ENCODE measurements at regions not wholly inside any gene's neighbourhood (a gene's known extent, or its start where the extent isn't known, plus 50 kb on each side); places are given as distances from the start of the nearest gene placed in this dataset.

DNA sequence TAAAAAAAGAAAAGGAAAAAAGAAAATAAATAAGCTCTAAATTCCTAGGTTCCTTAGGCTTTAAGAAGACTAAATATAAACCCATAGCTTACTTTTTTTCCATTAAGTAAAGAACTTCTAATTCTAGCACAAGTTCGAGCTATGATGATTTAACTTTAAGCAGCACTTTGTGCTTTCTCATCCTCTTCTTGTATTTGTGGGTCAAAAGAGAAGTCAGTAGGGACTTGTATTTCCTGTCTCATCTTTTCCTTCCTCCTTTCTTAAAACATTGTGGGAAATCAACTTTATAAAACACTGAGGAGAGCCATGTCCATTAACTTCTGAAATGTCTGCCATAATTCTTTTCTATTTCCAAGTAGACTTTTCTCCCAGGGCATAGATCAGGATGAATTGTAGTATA is 637.7 kb upstream of the CITED2 start:
- no peak for TF ChIP-seq POLR2A (IDR thresholded peaks at IDR 0.05)
- TF ChIP-seq, protein P1, sequence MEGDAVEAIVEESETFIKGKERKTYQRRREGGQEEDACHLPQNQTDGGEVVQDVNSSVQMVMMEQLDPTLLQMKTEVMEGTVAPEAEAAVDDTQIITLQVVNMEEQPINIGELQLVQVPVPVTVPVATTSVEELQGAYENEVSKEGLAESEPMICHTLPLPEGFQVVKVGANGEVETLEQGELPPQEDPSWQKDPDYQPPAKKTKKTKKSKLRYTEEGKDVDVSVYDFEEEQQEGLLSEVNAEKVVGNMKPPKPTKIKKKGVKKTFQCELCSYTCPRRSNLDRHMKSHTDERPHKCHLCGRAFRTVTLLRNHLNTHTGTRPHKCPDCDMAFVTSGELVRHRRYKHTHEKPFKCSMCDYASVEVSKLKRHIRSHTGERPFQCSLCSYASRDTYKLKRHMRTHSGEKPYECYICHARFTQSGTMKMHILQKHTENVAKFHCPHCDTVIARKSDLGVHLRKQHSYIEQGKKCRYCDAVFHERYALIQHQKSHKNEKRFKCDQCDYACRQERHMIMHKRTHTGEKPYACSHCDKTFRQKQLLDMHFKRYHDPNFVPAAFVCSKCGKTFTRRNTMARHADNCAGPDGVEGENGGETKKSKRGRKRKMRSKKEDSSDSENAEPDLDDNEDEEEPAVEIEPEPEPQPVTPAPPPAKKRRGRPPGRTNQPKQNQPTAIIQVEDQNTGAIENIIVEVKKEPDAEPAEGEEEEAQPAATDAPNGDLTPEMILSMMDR (IDR thresholded peaks at IDR 0.05): no peak
- no peaks in the 10 kb centered on the region for H3K36me3 ChIP-seq
- H3K9me3 ChIP-seq: no peaks in the 10 kb centered on the region
- no peak overlapping the region for H3K27ac ChIP-seq
- WGBS, 2 donors: 48 to 58% methylated on average over 1 of the region's 1 CpG
- DNase-seq: no peak
- H3K4me3 ChIP-seq: no peak overlapping the region
- intact Hi-C loops (cut with DNase I): no loop called here
- no peaks in the 10 kb centered on the region for H3K4me1 ChIP-seq
- no peaks in the 10 kb centered on the region for H3K27me3 ChIP-seq

DNA sequence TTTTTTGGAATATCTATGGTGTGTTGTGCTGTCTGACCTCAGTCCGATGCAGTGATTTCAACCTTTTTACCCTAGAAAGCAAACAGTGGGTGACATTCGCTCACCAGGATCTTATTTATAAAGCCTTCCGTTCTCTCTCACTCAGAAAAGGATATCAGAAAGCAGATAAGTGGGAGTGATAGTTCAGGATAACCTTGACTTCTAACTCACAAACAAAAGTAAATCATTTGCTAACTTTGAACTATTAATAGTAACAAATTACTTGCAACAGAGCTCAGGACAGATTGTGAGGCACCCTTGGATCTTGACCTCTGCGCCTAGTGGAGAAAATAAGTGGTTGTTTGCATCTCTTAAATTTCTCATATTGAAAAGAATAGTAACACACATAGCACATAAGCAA is 637.1 kb upstream of the CITED2 start:
- 78 to 92% methylated on average over 4 of the region's 4 CpGs for WGBS, 2 donors
- H3K4me3 ChIP-seq: no peak overlapping the region
- H3K27ac ChIP-seq: no peak overlapping the region
- DNase-seq: no peak
- H3K36me3 ChIP-seq: no peaks in the 10 kb centered on the region
- H3K4me1 ChIP-seq: no peaks in the 10 kb centered on the region
- no peaks in the 10 kb centered on the region for H3K9me3 ChIP-seq
- no peak for TF ChIP-seq POLR2A (IDR thresholded peaks at IDR 0.05)
- TF ChIP-seq, protein P1 (IDR thresholded peaks at IDR 0.05): no peak
- H3K27me3 ChIP-seq: no peaks in the 10 kb centered on the region
- intact Hi-C loops (cut with DNase I): no loop called here

DNA sequence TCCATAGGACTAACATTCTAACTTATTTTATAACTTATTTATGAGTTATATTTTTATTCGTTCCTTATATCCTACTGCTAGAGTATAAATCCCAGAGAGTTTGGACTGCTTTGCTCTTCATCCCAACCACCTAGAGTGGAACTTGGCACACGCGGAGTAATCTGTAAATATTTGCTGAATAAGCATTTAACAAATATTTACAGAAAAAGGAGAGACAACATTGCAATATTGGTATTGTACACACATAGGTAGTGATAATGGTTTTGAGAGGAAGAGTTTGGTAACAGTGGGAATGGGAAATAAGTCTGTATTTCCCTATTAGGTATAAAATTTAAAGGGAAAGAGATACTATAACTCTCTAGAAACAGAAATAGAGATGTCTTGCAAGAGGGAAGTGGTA is 634.8 kb upstream of the CITED2 start:
- WGBS, 2 donors: 75 to 94% methylated on average over 3 of the region's 3 CpGs
- H3K4me3 ChIP-seq: no peak overlapping the region
- no peaks in the 10 kb centered on the region for H3K4me1 ChIP-seq
- no peaks in the 10 kb centered on the region for H3K27me3 ChIP-seq
- TF ChIP-seq, protein P1 (IDR thresholded peaks at IDR 0.05): no peak
- no peak for TF ChIP-seq POLR2A (IDR thresholded peaks at IDR 0.05)
- H3K36me3 ChIP-seq: no peaks in the 10 kb centered on the region
- intact Hi-C loops (cut with DNase I): no loop called here
- H3K9me3 ChIP-seq: no peaks in the 10 kb centered on the region
- no peak for DNase-seq
- no peak overlapping the region for H3K27ac ChIP-seq

DNA sequence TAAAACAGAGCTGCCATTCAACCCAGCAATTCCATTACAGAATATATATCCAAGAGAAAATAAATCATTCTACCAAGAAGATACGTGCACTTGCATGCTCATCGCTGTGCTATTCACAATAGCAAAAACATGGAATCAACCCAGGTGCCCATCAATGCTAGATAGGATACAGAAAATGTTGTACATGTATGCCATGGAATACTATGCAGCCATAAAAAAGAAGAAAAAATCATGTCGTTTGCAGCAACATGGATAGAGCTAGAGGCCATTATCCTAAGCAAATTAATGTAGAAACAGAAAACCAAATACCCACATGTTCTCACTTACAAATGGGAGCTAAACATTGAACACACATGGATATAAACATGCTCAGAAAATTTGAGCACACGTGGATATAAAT is 633.1 kb upstream of the CITED2 start:
- no peak for DNase-seq
- H3K4me1 ChIP-seq: no peaks in the 10 kb centered on the region
- TF ChIP-seq, protein P1 (IDR thresholded peaks at IDR 0.05): no peak
- no peak for TF ChIP-seq POLR2A (IDR thresholded peaks at IDR 0.05)
- intact Hi-C loops (cut with DNase I): no loop called here
- H3K36me3 ChIP-seq: no peaks in the 10 kb centered on the region
- WGBS, 2 donors: 87 to 96% methylated on average over 4 of the region's 4 CpGs
- no peak overlapping the region for H3K4me3 ChIP-seq
- H3K9me3 ChIP-seq: no peaks in the 10 kb centered on the region
- H3K27me3 ChIP-seq: no peaks in the 10 kb centered on the region
- H3K27ac ChIP-seq: no peak overlapping the region

DNA sequence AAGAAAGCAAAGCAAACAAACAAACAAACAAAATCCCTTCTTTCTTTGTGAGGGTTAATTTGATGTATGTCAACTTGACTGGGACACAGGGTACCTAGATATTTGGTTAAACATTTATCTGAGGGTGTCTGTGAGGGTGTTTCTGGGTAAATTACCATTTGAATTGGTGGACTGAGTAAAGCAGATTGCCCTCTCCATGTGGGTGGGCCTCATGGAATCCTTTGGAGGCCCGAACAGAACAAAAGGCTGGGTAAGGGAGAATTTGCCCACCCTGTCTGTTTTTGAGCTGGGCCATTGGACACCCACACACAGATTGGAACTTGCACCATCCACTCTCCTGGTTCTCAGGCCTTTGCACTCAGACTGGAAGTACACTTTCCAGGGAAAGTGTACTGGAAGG is 628.8 kb upstream of the CITED2 start:
- H3K4me3 ChIP-seq: no peak overlapping the region
- no peaks in the 10 kb centered on the region for H3K4me1 ChIP-seq
- intact Hi-C loops (cut with DNase I): no loop called here

More for the DNA sequence above, 628.8 kb upstream of the CITED2 start:
- no peak for DNase-seq
- H3K36me3 ChIP-seq: no peaks in the 10 kb centered on the region
- H3K9me3 ChIP-seq: no peaks in the 10 kb centered on the region
- H3K27me3 ChIP-seq: no peaks in the 10 kb centered on the region
- no peak overlapping the region for H3K27ac ChIP-seq
- no peak for TF ChIP-seq POLR2A (IDR thresholded peaks at IDR 0.05)
- TF ChIP-seq, protein P1 (IDR thresholded peaks at IDR 0.05): no peak
- WGBS, 2 donors: 56 to 70% methylated on average over 1 of the region's 1 CpG
